K562 (cell line): ENCODE measurements at regions not wholly inside any gene's neighbourhood (a gene's known extent, or its start where the extent isn't known, plus 50 kb on each side); places are given as distances from the start of the nearest gene placed in this dataset.
A peak's percentile ranks its signal among the peaks of the same experiment; 100 is the strongest.

Experiments
- ATAC-seq: fragments of 200-7000 bp; cut with Tn5 transposase; 3 replicates; pipeline ENCODE4 v1.9.1; 2020; ENCODE audit warnings: moderate library complexity
- BruUV-seq: library from RNA; stranded (reverse); fragments of 400-500 nt; replicated peaks from 2 replicates; lab custom pipeline; 2021; lab: Mats Ljungman, UMichigan
- CTCF ChIA-PET: fragments of 300-600 bp; formaldehyde crosslinking; extraction: SDS; loops from one replicate; lab custom pipeline; 2021; ENCODE audit warnings: low intra/inter-chr PET ratio; lab: Yijun Ruan, JAX
- POLR2A ChIA-PET: fragments of 300-600, 350-650 bp; sonication (Branson Sonifier 250); formaldehyde crosslinking; extraction: SDS; loops from one replicate; lab custom pipeline; 2021; ENCODE audit warnings: antibody characterized with exemption, inconsistent platforms; lab: Yijun Ruan, JAX
- DNase-seq, 4 experiments: peaks; one replicate each; pipeline versions ENCODE4 v3.0.0 to v3.0.0-alpha.2; 2011 to 2018; ENCODE audit warnings: low spot score in 3 of 4, mixed read lengths in 3 of 4; ENCODE audit errors: extremely low read depth in 1 of 4
- FAIRE-seq: peaks from 2 replicates; lab custom pipeline; 2011; peaks lifted over from hg19 to GRCh38; lab: Jason Lieb, UNC
- H2AFZ ChIP-seq: 2 replicates; pipeline ENCODE4 v1.6.0; 2011; ENCODE audit warnings: low read depth, low read length, control low read depth, inconsistent platforms
- H3K27ac ChIP-seq: fragments of 200-600 bp; 3 replicates; pipeline ENCODE4 v1.8.0; 2011; ENCODE audit warnings: low read depth, mild to moderate bottlenecking, control low read depth, inconsistent platforms, low read length, moderate library complexity, mixed read lengths; ENCODE audit errors: extremely low read depth
- H3K27me3 ChIP-seq, 2 experiments: fragments of 300-600 bp in 1 of 2; 2 replicates in 1 of 2; 3 replicates in 1 of 2; pipeline versions ENCODE4 v1.6.0 to v1.8.0; 2011; ENCODE audit warnings: inconsistent platforms in 2 of 2, low read length in 2 of 2, mild to moderate bottlenecking in 1 of 2, mixed read lengths in 1 of 2, moderate library complexity in 1 of 2; ENCODE audit not compliant: control insufficient read depth in 2 of 2, insufficient read depth in 2 of 2
- H3K36me3 ChIP-seq: fragments of 300-600 bp; 3 replicates; pipeline ENCODE4 v1.8.0; 2011; ENCODE audit warnings: mild to moderate bottlenecking, low read length, inconsistent platforms; ENCODE audit not compliant: control insufficient read depth, insufficient read depth
- H3K4me1 ChIP-seq, 2 experiments: fragments of 200-600 bp in 1 of 2; replicated peaks in 1 of 2; 2 replicates in 1 of 2; 3 replicates in 1 of 2; pipeline versions ENCODE4 v1.5.1 to v1.8.0; 2011; ENCODE audit warnings: inconsistent platforms in 2 of 2, low read length in 2 of 2, mild to moderate bottlenecking in 1 of 2, mixed read lengths in 1 of 2, moderate library complexity in 1 of 2; ENCODE audit not compliant: control insufficient read depth in 2 of 2, insufficient read depth in 2 of 2
- H3K4me2 ChIP-seq: 2 replicates; pipeline ENCODE4 v1.6.1; 2011; ENCODE audit warnings: low read length, control low read depth, inconsistent platforms, mixed read lengths; ENCODE audit not compliant: insufficient read depth
- H3K4me3 ChIP-seq: fragments of 200-600 bp; sonication (generic), shearing (Covaris generic); 2 replicates; pipeline ENCODE4 v1.5.1; 2016; ENCODE audit warnings: control low read depth, inconsistent platforms
- H3K79me2 ChIP-seq: fragments of 200-600 bp; 3 replicates; pipeline ENCODE4 v1.8.0; 2011; ENCODE audit warnings: low read length, inconsistent platforms; ENCODE audit not compliant: control insufficient read depth, insufficient read depth
- H3K9ac ChIP-seq, 2 experiments: 2 replicates each; pipeline versions ENCODE4 v1.6.0 to v1.6.1; 2011; ENCODE audit warnings: low read depth in 2 of 2, low read length in 2 of 2, control low read depth in 1 of 2, inconsistent platforms in 1 of 2, mild to moderate bottlenecking in 1 of 2, mixed read lengths in 1 of 2; ENCODE audit not compliant: insufficient read depth in 1 of 2
- H3K9me1 ChIP-seq: one replicate; pipeline ENCODE4 v1.6.0; 2011; ENCODE audit warnings: inconsistent platforms, mild to moderate bottlenecking, low read length, moderate library complexity; ENCODE audit not compliant: control insufficient read depth, insufficient read depth
- H3K9me3 ChIP-seq: replicated peaks from 2 replicates; pipeline ENCODE4 v1.5.1; 2011; ENCODE audit warnings: low read depth, low read length, inconsistent platforms; ENCODE audit not compliant: control insufficient read depth, insufficient read depth
- H4K20me1 ChIP-seq: replicated peaks from 2 replicates; pipeline ENCODE4 v1.6.1; 2011; ENCODE audit warnings: low read length, inconsistent platforms, mixed read lengths; ENCODE audit not compliant: control insufficient read depth, insufficient read depth
- EP300 ChIP-seq: IDR thresholded peaks from 2 replicates; pipeline ENCODE4 v1.6.1; 2012; ENCODE audit warnings: low read length, improper control_type of control experiment
- FIP1L1 ChIP-seq: fragments of 200-400 bp; formaldehyde crosslinking; IDR thresholded peaks from 2 replicates; pipeline ENCODE4 v1.6.1; 2018; ENCODE audit warnings: mild to moderate bottlenecking, low read depth, low read length; ENCODE audit not compliant: poor library complexity, severe bottlenecking
- HNRNPK ChIP-seq: fragments of 200-400 bp; formaldehyde crosslinking; IDR thresholded peaks from one replicate; pipeline ENCODE4 v1.6.1; 2018; ENCODE audit warnings: mild to moderate bottlenecking, low read depth, low read length; ENCODE audit not compliant: poor library complexity, severe bottlenecking
- MIER1 ChIP-seq: fragments of 450-650 bp; IDR thresholded peaks from 2 replicates; pipeline ENCODE4 v1.6.1; 2016; ENCODE audit warnings: antibody characterized with exemption, mild to moderate bottlenecking, low read depth
- NEUROD1 ChIP-seq: fragments of 150-350 bp; IDR thresholded peaks from 2 replicates; pipeline ENCODE4 v1.6.1; 2014; ENCODE audit warnings: borderline replicate concordance, low read length, low read depth; ENCODE audit not compliant: partially characterized antibody
- NFYB ChIP-seq: IDR thresholded peaks from 2 replicates; pipeline ENCODE4 v1.6.1; 2011; ENCODE audit warnings: mild to moderate bottlenecking, moderate library complexity; ENCODE audit not compliant: insufficient read length; ENCODE audit errors: extremely low read depth
- TBP ChIP-seq: optimal IDR thresholded peaks from 2 replicates; pipeline ENCODE3; 2011; ENCODE audit warnings: low read depth, low read length, improper control_type of control experiment
- WGBS: fragments of 100-300 bp; shearing (Covaris generic); methylation state at CpG from one replicate; pipeline ENCODE4 v1.1.6; 2016; ENCODE audit warnings: low coverage, mixed read lengths; ENCODE audit not compliant: insufficient coverage; ENCODE audit errors: missing lambda C conversion rate; 5-methylcytosine and 5-hydroxymethylcytosine counted together
- in situ Hi-C: fragments of 300-500 bp; cut with MboI; formaldehyde crosslinking; loops from 4 replicates; pipeline ENCODE4 v1.15.0; 2018; ENCODE audit warnings: inconsistent platforms, mixed read lengths
- intact Hi-C: fragments of 100-400 bp; cut with micrococcal nuclease; formaldehyde crosslinking; loops from 2 replicates; pipeline ENCODE4 v1.14.2; 2022
- TF ChIP-seq, protein P1 (sequence below): fragments of 150-350 bp; conservative IDR thresholded peaks from 2 replicates; pipeline ENCODE4 v1.6.1; 2014; ENCODE audit warnings: low read length
- TF ChIP-seq, protein P2 (sequence below), 3 experiments: IDR thresholded peaks in 2 of 3; conservative IDR thresholded peaks in 1 of 3; 2 replicates each; pipeline ENCODE4 v1.5.1; 2011 to 2012; ENCODE audit warnings: low read length in 3 of 3, mild to moderate bottlenecking in 3 of 3, control low read depth in 2 of 3, improper control_type of control experiment in 1 of 3, inconsistent platforms in 1 of 3, low read depth in 1 of 3, mixed read lengths in 1 of 3, moderate library complexity in 1 of 3; ENCODE audit not compliant: insufficient read depth in 2 of 3
- TF ChIP-seq, protein P3 (sequence below), 2 experiments: IDR thresholded peaks; 2 replicates each; pipeline ENCODE4 v1.6.1; 2012; ENCODE audit warnings: improper control_type of control experiment in 2 of 2, low read depth in 2 of 2, low read length in 2 of 2, borderline replicate concordance in 1 of 2
- TF ChIP-seq, protein P4 (sequence below): fragments of 450-650 bp; IDR thresholded peaks from 2 replicates; pipeline ENCODE4 v1.6.1; 2016
- TF ChIP-seq, protein P5 (sequence below): fragments of 250-450 bp; sonication (Bioruptor Pico); IDR thresholded peaks from 2 replicates; pipeline ENCODE4 v1.5.0; 2021

DNA sequence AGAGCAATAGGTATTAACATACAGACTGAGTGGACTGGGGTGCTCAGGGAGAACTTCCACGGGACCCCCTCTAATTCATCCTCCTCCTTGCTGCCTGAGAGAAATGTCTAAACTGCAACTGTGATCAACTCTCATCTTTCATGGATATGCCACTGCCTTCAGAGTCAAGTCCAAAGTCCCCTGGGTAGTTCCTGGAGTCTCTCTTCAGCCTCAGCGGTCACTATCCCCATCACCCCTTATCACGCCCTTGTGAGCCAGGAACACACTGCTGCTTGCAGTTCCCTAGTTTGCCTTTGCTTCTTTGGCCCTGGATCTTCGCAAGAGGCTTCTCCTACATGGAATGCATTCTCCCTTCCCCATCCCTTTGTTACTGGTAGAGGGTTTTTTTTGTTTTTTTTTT is 58.7 kb upstream of the AUTS2 start (continued):
- TF ChIP-seq, protein P1, sequence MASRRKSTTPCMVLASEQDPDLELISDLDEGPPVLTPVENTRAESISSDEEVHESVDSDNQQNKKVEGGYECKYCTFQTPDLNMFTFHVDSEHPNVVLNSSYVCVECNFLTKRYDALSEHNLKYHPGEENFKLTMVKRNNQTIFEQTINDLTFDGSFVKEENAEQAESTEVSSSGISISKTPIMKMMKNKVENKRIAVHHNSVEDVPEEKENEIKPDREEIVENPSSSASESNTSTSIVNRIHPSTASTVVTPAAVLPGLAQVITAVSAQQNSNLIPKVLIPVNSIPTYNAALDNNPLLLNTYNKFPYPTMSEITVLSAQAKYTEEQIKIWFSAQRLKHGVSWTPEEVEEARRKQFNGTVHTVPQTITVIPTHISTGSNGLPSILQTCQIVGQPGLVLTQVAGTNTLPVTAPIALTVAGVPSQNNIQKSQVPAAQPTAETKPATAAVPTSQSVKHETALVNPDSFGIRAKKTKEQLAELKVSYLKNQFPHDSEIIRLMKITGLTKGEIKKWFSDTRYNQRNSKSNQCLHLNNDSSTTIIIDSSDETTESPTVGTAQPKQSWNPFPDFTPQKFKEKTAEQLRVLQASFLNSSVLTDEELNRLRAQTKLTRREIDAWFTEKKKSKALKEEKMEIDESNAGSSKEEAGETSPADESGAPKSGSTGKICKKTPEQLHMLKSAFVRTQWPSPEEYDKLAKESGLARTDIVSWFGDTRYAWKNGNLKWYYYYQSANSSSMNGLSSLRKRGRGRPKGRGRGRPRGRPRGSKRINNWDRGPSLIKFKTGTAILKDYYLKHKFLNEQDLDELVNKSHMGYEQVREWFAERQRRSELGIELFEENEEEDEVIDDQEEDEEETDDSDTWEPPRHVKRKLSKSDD: no peak
- TF ChIP-seq TBP (no peak), MIER1 (no peak)

DNA sequence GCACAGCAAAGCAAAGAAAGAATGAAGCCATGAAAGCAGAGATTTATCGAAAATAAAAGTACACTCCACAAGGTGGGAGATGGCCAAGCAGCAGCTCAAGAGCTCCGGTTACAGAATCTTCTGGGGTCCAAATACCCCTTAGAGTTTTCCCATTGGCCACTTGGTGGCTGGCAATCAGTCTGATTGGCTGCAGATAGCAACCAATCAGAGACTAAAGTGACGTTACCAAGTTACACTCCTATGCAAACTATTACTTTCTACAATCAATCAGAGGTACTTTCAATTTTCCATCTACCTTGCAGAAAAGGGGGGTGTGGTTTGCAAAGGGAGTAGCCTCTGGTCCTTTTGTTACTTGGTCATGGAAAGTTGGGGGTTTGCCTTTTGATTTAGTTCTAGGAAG is 58.0 kb upstream of the AUTS2 start:
- Histone ChIP-seq H3K4me3 (no peak overlapping the region), H3K27me3 (no peaks in the 10 kb centered on the region), H3K36me3 (no peaks in the 10 kb centered on the region), H3K79me2 (no peaks in the 10 kb centered on the region), H3K9me3 (no peaks in the 10 kb centered on the region), H3K9me1 (no peaks in the 10 kb centered on the region), H2AFZ (no peak overlapping the region), H3K4me2 (no peak overlapping the region), H3K27ac (no peak overlapping the region), H4K20me1 (no peaks in the 10 kb centered on the region), H3K9ac (no peak overlapping the region), H3K4me1 (no peaks in the 10 kb centered on the region)
- ATAC-seq: no peak
- ChIA-PET CTCF (no interaction called here), POLR2A (no interaction called here)
- no peak for FAIRE-seq
- DNase-seq: no peak
- no TSS peak for BruUV-seq
- intact Hi-C loops: no loop called here
- WGBS: 0% methylated on average over 3 of the region's 3 CpGs
- in situ Hi-C loops: no loop called here
- TF ChIP-seq, protein P2, sequence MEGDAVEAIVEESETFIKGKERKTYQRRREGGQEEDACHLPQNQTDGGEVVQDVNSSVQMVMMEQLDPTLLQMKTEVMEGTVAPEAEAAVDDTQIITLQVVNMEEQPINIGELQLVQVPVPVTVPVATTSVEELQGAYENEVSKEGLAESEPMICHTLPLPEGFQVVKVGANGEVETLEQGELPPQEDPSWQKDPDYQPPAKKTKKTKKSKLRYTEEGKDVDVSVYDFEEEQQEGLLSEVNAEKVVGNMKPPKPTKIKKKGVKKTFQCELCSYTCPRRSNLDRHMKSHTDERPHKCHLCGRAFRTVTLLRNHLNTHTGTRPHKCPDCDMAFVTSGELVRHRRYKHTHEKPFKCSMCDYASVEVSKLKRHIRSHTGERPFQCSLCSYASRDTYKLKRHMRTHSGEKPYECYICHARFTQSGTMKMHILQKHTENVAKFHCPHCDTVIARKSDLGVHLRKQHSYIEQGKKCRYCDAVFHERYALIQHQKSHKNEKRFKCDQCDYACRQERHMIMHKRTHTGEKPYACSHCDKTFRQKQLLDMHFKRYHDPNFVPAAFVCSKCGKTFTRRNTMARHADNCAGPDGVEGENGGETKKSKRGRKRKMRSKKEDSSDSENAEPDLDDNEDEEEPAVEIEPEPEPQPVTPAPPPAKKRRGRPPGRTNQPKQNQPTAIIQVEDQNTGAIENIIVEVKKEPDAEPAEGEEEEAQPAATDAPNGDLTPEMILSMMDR (IDR thresholded peaks at IDR 0.05 in 2 of 3, conservative IDR thresholded peaks at IDR 0.05 in 1 of 3; ENCODE audit: insufficient read depth in 2 of 3, low read depth in 1 of 3, low read length in 3 of 3): no peak
- no peak for TF ChIP-seq FIP1L1
- TF ChIP-seq, protein P3, sequence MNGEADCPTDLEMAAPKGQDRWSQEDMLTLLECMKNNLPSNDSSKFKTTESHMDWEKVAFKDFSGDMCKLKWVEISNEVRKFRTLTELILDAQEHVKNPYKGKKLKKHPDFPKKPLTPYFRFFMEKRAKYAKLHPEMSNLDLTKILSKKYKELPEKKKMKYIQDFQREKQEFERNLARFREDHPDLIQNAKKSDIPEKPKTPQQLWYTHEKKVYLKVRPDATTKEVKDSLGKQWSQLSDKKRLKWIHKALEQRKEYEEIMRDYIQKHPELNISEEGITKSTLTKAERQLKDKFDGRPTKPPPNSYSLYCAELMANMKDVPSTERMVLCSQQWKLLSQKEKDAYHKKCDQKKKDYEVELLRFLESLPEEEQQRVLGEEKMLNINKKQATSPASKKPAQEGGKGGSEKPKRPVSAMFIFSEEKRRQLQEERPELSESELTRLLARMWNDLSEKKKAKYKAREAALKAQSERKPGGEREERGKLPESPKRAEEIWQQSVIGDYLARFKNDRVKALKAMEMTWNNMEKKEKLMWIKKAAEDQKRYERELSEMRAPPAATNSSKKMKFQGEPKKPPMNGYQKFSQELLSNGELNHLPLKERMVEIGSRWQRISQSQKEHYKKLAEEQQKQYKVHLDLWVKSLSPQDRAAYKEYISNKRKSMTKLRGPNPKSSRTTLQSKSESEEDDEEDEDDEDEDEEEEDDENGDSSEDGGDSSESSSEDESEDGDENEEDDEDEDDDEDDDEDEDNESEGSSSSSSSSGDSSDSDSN (IDR thresholded peaks at IDR 0.05; ENCODE audit: borderline replicate concordance in 1 of 2, low read depth in 2 of 2, low read length in 2 of 2): no peak
- TF ChIP-seq HNRNPK: no peak
- peak; percentile 54 for TF ChIP-seq NFYB
- TF ChIP-seq, protein P4, sequence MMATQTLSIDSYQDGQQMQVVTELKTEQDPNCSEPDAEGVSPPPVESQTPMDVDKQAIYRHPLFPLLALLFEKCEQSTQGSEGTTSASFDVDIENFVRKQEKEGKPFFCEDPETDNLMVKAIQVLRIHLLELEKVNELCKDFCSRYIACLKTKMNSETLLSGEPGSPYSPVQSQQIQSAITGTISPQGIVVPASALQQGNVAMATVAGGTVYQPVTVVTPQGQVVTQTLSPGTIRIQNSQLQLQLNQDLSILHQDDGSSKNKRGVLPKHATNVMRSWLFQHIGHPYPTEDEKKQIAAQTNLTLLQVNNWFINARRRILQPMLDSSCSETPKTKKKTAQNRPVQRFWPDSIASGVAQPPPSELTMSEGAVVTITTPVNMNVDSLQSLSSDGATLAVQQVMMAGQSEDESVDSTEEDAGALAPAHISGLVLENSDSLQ: peak; percentile 51; the same call in 1 of the 2 replicates
- no peak for TF ChIP-seq EP300
- TF ChIP-seq, protein P5, sequence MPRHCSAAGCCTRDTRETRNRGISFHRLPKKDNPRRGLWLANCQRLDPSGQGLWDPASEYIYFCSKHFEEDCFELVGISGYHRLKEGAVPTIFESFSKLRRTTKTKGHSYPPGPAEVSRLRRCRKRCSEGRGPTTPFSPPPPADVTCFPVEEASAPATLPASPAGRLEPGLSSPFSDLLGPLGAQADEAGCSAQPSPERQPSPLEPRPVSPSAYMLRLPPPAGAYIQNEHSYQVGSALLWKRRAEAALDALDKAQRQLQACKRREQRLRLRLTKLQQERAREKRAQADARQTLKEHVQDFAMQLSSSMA (CRISPR knock-in tag): no peak
- no peak for TF ChIP-seq NEUROD1
